GM12873 (cell line): ENCODE measurements at regions not wholly inside any gene's neighbourhood (a gene's known extent, or its start where the extent isn't known, plus 50 kb on each side); places are given as distances from the start of the nearest gene placed in this dataset.

Experiments
- CTCF ChIP-seq: IDR thresholded peaks from 2 replicates; pipeline ENCODE4 v1.5.1; 2012; ENCODE audit warnings: low read depth, mild to moderate bottlenecking, moderate library complexity, low read length, control low read depth; ENCODE audit not compliant: insufficient read depth; ENCODE audit errors: missing control alignments

DNA sequence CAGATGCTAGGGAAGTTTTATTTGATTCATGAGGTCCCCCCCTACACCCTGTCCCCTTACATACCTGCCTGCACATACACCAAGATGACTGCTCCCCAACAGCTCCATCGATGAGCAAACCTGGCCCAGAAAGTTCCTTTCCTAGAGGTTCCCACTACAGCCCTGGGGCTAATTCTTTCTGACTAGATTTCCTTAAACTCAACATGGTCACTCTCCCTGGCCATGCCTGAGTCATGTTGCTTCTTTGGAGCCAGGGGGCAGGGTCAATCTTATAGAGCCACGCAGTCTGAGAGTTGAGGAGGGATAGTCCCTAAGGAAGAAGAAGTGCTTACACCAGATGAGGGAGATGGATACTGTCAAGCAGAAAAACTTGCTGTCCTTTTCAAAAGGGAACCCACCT is 67.7 kb upstream of the GLI2 start:
- no peak for TF ChIP-seq CTCF

DNA sequence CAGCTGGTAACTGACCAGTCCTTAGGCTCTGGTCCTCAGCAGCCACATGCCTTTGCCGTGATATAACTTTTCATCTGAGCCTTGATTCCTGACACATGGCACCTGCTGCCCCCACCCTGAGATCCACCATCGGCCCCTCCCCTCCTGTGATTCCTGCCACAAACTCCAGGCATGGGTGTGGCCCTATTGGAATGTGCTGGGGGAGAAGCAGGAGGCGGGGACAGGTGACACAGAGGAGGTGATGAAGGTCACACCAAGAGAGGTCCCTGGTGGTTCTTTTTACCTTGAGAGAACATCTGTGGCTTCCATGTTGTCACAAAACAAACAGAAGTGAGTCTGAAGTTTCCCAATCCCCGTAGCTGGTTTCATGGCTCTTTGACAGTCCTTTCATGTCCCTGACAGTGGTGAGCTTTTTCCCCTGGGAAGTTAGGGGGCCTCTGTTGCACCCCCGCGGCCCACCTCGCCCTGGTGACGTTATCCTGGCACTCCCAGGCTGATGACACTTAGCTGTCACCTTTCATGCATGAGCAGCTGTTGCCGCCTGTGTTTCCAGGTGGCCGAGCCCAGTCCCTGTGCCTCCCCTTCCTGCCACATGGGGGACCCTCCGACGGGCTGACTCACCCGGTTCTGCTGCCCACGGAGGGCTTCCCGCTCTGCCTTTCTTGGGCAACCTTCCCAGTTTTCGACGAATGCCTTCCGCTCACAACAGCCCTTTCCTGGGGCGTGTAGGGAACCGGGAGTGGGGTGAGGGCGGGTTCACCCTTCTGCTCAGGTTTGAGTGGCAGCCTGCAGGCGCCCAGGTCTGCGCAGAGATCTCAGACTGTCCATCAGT is 66.3 kb upstream of the GLI2 start:
- peak; percentile 30 for TF ChIP-seq CTCF

GRCh38 chr2:120669971-120670370 is 65.7 kb upstream of the GLI2 start:
- no peak for TF ChIP-seq CTCF

DNA sequence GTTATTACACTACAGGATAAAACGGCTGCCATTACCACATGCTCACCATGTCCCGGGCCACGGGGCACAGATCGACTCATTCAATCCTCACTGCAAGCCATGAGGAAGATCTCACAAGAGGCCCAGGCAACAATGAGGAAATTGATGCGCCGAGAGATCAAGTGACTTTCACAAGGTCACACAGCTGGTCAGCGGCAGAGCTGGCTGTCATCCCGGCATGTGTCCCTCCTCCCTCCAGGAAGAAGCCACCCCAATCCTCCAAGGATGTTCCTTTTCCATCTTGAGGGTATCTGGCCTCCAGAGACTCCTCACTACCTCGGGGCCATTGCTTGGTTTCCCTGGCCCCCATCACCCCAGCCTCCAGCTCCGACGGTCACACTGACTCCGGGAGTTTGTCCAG is 65.3 kb upstream of the GLI2 start:
- TF ChIP-seq CTCF = no peak

GRCh38 chr2:120670771-120671480 is 64.7 kb upstream of the GLI2 start:
- no peak for TF ChIP-seq CTCF

DNA sequence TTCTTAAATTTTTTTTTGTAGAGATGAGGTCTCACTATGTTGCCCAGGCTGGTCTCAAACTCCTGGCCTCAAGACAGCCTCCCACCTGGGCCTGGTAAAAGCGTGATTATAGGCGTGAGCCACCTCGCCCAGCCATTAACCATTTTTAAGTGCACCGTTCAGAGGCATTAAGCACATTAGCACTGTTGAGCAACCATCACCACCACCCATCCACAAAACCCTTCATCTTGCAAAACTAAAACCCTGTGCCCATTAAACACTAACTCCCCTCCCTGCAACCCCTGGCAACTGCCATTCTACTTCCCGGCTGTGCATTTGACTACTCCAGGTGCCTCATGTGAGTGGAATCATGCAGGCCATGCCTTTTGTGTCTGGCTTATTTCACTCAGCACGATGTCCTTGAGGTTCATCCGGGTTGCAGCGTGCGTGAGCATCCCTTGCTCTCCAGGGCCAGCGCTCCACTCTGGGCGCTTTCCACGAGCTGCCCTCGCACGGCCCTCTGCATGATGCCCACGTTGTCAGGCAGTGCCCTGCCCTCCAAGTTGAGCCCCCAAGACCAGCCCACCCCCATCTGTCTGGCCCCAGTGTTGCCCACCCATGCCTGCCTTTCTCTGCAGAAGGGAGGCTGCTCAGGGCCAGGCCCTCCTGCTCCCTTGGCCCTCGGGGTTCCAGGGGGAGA is 63.0 kb upstream of the GLI2 start:
- TF ChIP-seq CTCF = no peak

GRCh38 chr2:120673205-120673550 is 62.5 kb upstream of the GLI2 start:
- TF ChIP-seq CTCF = no peak
